ENCODE measurements at regions not wholly inside any gene's neighbourhood (a gene's known extent, or its start where the extent isn't known, plus 50 kb on each side); places are given as distances from the start of the nearest gene placed in this dataset.

DNA sequence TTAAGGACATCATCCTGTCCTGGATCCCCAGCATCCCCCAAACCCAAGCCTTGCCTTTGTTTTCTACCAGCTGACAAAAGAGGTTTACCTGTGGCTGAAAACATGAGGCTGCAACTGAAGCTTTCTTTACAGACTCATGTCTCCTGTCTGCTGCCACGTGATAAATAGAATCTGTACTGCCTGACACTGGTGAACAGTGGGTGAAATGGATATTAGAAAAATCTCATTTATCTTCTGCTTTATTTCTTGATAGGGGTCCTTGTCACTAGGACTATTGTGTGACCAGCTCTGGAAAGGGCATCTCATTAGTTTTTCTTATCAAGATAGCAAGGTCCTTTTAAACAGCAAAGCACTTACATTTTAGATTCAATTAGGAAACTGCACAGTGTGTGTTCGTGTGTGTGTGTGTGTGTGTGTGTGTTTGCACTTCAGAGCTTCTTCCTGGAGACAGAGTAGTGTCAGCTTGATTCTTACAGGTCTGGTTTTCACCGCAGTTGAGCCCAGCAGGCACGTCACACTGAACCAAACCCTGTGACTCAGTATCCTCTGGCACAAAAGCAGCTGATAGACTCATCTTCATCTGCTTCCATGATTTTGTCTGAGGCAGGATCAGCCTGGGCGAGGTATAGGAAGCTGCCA lies 373.5 kb upstream of the CELF2 start:
- H3K36me3 ChIP-seq (ENCODE audit: control insufficient read depth, insufficient read depth, low read length, severe bottlenecking), result no peaks in the 10 kb centered on the region
- H3K27me3 ChIP-seq (replicated peaks; ENCODE audit: control insufficient read depth, insufficient read depth, low read length), result no peaks in the 10 kb centered on the region
- H3K4me3 ChIP-seq (ENCODE audit: low read length), result no peak overlapping the region

DNA sequence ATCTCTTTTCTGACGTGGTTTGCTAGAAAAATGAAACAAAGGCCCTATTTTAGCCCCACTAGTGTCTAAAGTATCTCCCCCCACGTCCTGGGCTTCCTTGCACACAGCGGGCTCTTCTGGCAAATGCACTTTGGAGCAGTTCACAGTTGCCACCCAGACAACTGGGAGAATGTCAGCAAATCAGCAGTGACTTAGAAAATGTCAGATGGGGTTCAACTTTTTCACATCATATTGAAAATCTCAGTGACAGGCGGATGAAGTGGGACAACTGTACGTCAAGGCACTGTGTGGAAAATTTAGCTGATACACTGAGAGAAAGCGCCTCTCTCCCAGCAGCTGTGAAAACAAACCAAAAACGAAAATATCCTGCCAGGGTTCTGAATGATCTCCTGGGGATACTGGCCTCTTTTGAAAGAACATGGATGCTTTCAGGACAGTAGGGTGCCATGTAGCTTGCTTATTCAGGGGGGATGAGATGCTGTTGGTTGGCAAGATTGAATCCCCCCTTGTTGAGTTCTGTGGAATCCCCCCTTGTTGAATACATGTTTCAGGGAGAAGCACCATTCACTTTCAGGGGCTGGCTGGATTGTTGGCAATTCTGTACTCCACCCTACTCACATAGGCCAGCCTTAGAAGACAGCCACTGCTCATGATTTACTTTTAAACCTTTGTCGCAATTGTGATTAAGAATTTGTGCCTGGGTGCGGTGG lies 372.8 kb upstream of the CELF2 start:
- DNase-seq (ENCODE audit: low read depth), result no peak
- Histone ChIP-seq H3K4me3 (ENCODE audit: low read length) (no peak overlapping the region), H3K4me1 (ENCODE audit: control insufficient read depth, insufficient read depth, low read length) (peaks cover 36% of the 10 kb centered on the region), H3K27me3 (replicated peaks; ENCODE audit: control insufficient read depth, insufficient read depth, low read length) (no peaks in the 10 kb centered on the region), H3K9me3 (ENCODE audit: control insufficient read depth, low read length) (no peaks in the 10 kb centered on the region), H3K9ac (ENCODE audit: low read length) (peak overlapping the region; percentile 11), H3K36me3 (ENCODE audit: control insufficient read depth, insufficient read depth, low read length, severe bottlenecking) (no peaks in the 10 kb centered on the region)

More for the DNA sequence above, 373.5 kb upstream of the CELF2 start:
- Histone ChIP-seq H3K9ac (ENCODE audit: low read length) (peak overlapping the region; percentile 11), H3K4me1 (ENCODE audit: control insufficient read depth, insufficient read depth, low read length) (peaks cover 36% of the 10 kb centered on the region), H3K9me3 (ENCODE audit: control insufficient read depth, low read length) (no peaks in the 10 kb centered on the region)
- DNase-seq (ENCODE audit: low read depth), result no peak

- peaks cover 28% of the 10 kb centered on the region for H3K4me1 ChIP-seq (ENCODE audit: control insufficient read depth, insufficient read depth, low read length)
- DNase-seq (ENCODE audit: low read depth), result no peak
- no peaks in the 10 kb centered on the region for H3K36me3 ChIP-seq (ENCODE audit: control insufficient read depth, insufficient read depth, low read length, severe bottlenecking)
- H3K9ac ChIP-seq (ENCODE audit: low read length), result no peak overlapping the region
- no peak overlapping the region for H3K4me3 ChIP-seq (ENCODE audit: low read length)
- no peaks in the 10 kb centered on the region for H3K27me3 ChIP-seq (replicated peaks; ENCODE audit: control insufficient read depth, insufficient read depth, low read length)
- H3K9me3 ChIP-seq (ENCODE audit: control insufficient read depth, low read length), result no peaks in the 10 kb centered on the region
These were observed 370.3 kb upstream of the CELF2 start for GRCh38 chr10:10647331-10647730.

- H3K36me3 ChIP-seq (ENCODE audit: control insufficient read depth, insufficient read depth, low read length, severe bottlenecking), result no peaks in the 10 kb centered on the region
- H3K4me3 ChIP-seq (ENCODE audit: low read length), result peak overlapping the region; percentile 5
- H3K9me3 ChIP-seq (ENCODE audit: control insufficient read depth, low read length), result no peaks in the 10 kb centered on the region
- H3K27me3 ChIP-seq (replicated peaks; ENCODE audit: control insufficient read depth, insufficient read depth, low read length), result no peaks in the 10 kb centered on the region
- peaks cover 16% of the 10 kb centered on the region for H3K4me1 ChIP-seq (ENCODE audit: control insufficient read depth, insufficient read depth, low read length)
- DNase-seq (ENCODE audit: low read depth), result no peak
- no peak overlapping the region for H3K9ac ChIP-seq (ENCODE audit: low read length)
These were observed 360.4 kb upstream of the CELF2 start for GRCh38 chr10:10657139-10657760.

DNA sequence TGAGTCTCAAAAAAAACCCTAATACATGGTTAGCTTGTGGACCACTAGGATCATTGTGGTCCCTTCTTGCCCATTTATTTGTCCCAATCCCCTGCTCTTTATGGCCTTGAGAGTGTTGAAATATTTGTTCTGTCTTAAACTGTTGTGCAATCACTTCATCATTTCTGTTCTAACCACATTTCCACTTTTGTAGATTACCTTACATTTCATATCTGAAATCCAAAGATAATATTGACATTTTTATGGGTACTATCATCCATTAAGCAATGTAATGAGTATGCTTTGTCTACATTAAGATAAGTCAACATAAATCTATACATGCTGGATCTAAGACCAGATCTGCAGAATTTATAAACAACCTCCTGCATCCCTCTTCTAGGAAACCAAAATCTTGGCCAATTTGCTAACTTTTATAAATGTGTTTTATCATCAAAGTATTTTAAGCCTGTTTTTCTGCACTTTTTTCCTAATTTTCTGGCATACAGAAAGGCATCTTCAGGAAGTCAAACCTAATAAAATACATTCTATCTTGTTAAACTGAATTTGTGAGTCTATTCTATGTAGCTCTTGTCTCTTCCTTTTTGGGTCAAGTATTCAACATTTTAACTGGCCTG lies 359.4 kb upstream of the CELF2 start:
- H3K36me3 ChIP-seq (ENCODE audit: control insufficient read depth, insufficient read depth, low read length, severe bottlenecking), result no peaks in the 10 kb centered on the region
- no peak overlapping the region for H3K9ac ChIP-seq (ENCODE audit: low read length)
- H3K4me1 ChIP-seq (ENCODE audit: control insufficient read depth, insufficient read depth, low read length), result peaks cover 24% of the 10 kb centered on the region
- H3K27me3 ChIP-seq (replicated peaks; ENCODE audit: control insufficient read depth, insufficient read depth, low read length), result no peaks in the 10 kb centered on the region
- no peak overlapping the region for H3K4me3 ChIP-seq (ENCODE audit: low read length)
- H3K9me3 ChIP-seq (ENCODE audit: control insufficient read depth, low read length), result no peaks in the 10 kb centered on the region
- DNase-seq (ENCODE audit: low read depth), result no peak

- Histone ChIP-seq H3K9me3 (ENCODE audit: control insufficient read depth, low read length) (no peaks in the 10 kb centered on the region), H3K27me3 (replicated peaks; ENCODE audit: control insufficient read depth, insufficient read depth, low read length) (no peaks in the 10 kb centered on the region), H3K4me1 (ENCODE audit: control insufficient read depth, insufficient read depth, low read length) (peaks cover 33% of the 10 kb centered on the region), H3K9ac (ENCODE audit: low read length) (no peak overlapping the region), H3K4me3 (ENCODE audit: low read length) (no peak overlapping the region), H3K36me3 (ENCODE audit: control insufficient read depth, insufficient read depth, low read length, severe bottlenecking) (no peaks in the 10 kb centered on the region)
- DNase-seq (ENCODE audit: low read depth), result no peak
These were observed 357.6 kb upstream of the CELF2 start for GRCh38 chr10:10660054-10660453.

GRCh38 chr10:10661176-10661575 lies 356.5 kb upstream of the CELF2 start:
- no peak for DNase-seq (ENCODE audit: low read depth)
- Histone ChIP-seq H3K36me3 (ENCODE audit: control insufficient read depth, insufficient read depth, low read length, severe bottlenecking) (no peaks in the 10 kb centered on the region), H3K9ac (ENCODE audit: low read length) (no peak overlapping the region), H3K27me3 (replicated peaks; ENCODE audit: control insufficient read depth, insufficient read depth, low read length) (no peaks in the 10 kb centered on the region), H3K9me3 (ENCODE audit: control insufficient read depth, low read length) (no peaks in the 10 kb centered on the region), H3K4me3 (ENCODE audit: low read length) (no peak overlapping the region), H3K4me1 (ENCODE audit: control insufficient read depth, insufficient read depth, low read length) (peaks cover 33% of the 10 kb centered on the region)

DNA sequence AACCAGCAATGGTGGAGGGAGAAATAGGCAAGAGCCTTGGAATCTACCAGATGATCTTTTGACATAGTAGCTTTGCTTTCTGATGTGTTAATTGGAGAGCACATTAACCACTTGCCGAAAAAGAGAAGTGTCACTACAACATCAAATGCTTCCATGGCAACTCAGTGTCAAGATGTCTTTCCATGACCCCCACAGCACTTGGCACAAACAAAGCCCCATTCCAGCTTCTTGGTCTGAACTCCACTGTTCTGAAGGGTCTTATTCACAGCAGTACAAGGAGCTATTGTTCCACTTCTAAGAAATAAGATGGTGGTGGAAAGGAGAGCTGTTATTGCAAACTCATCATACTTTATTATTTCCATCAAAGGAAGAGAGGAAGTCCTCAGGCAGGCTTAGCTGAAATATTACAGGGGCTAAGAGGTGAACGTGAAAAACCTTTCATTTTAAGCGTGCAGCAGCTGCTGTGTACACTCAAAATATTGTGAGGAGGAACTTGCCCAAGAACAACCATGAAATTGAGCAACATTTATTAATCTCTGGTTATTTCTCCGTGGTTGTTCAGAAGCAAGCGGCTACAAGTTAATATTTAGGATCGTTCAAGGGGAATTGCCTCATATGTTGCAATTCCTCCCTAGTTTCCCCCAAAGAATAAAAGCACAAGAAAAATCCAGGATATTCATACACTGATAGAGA lies 354.8 kb upstream of the CELF2 start:
- Histone ChIP-seq H3K4me3 (ENCODE audit: low read length) (peak overlapping the region; percentile 66), H3K4me1 (ENCODE audit: control insufficient read depth, insufficient read depth, low read length) (peaks cover 28% of the 10 kb centered on the region), H3K27me3 (replicated peaks; ENCODE audit: control insufficient read depth, insufficient read depth, low read length) (no peaks in the 10 kb centered on the region), H3K9me3 (ENCODE audit: control insufficient read depth, low read length) (no peaks in the 10 kb centered on the region), H3K36me3 (ENCODE audit: control insufficient read depth, insufficient read depth, low read length, severe bottlenecking) (no peaks in the 10 kb centered on the region), H3K9ac (ENCODE audit: low read length) (peak overlapping the region; percentile 44)
- no peak for DNase-seq (ENCODE audit: low read depth)

GRCh38 chr10:10663622-10664021 lies 354.1 kb upstream of the CELF2 start:
- no peaks in the 10 kb centered on the region for H3K36me3 ChIP-seq (ENCODE audit: control insufficient read depth, insufficient read depth, low read length, severe bottlenecking)
- peak overlapping the region; percentile 44 for H3K9ac ChIP-seq (ENCODE audit: low read length)
- H3K27me3 ChIP-seq (replicated peaks; ENCODE audit: control insufficient read depth, insufficient read depth, low read length), result no peaks in the 10 kb centered on the region
- DNase-seq (ENCODE audit: low read depth), result no peak
- H3K4me1 ChIP-seq (ENCODE audit: control insufficient read depth, insufficient read depth, low read length), result peaks cover 21% of the 10 kb centered on the region
- peak overlapping the region; percentile 66 for H3K4me3 ChIP-seq (ENCODE audit: low read length)
- no peaks in the 10 kb centered on the region for H3K9me3 ChIP-seq (ENCODE audit: control insufficient read depth, low read length)

- Histone ChIP-seq H3K27me3 (replicated peaks; ENCODE audit: control insufficient read depth, insufficient read depth, low read length) (no peaks in the 10 kb centered on the region), H3K4me1 (ENCODE audit: control insufficient read depth, insufficient read depth, low read length) (peaks cover 16% of the 10 kb centered on the region), H3K9me3 (ENCODE audit: control insufficient read depth, low read length) (no peaks in the 10 kb centered on the region), H3K9ac (ENCODE audit: low read length) (no peak overlapping the region), H3K36me3 (ENCODE audit: control insufficient read depth, insufficient read depth, low read length, severe bottlenecking) (no peaks in the 10 kb centered on the region), H3K4me3 (ENCODE audit: low read length) (no peak overlapping the region)
- DNase-seq (ENCODE audit: low read depth), result no peak
These were observed 351.9 kb upstream of the CELF2 start for GRCh38 chr10:10665750-10666149.

- no peaks in the 10 kb centered on the region for H3K36me3 ChIP-seq (ENCODE audit: control insufficient read depth, insufficient read depth, low read length, severe bottlenecking)
- peaks cover 1% of the 10 kb centered on the region for H3K9me3 ChIP-seq (ENCODE audit: control insufficient read depth, low read length)
- H3K4me1 ChIP-seq (ENCODE audit: control insufficient read depth, insufficient read depth, low read length), result peaks cover 16% of the 10 kb centered on the region
- no peak for DNase-seq (ENCODE audit: low read depth)
- H3K27me3 ChIP-seq (replicated peaks; ENCODE audit: control insufficient read depth, insufficient read depth, low read length), result no peaks in the 10 kb centered on the region
- no peak overlapping the region for H3K9ac ChIP-seq (ENCODE audit: low read length)
- no peak overlapping the region for H3K4me3 ChIP-seq (ENCODE audit: low read length)
These were observed 350.2 kb upstream of the CELF2 start for GRCh38 chr10:10667466-10667865.
